Stimulated activated CD4-positive, alpha-beta T cell treated with anti-CD3 and anti-CD28 coated beads, Interleukin-4, amount 100 ng/mL, for 48 hours (primary cell): ENCODE measurements at regions not wholly inside any gene's neighbourhood (a gene's known extent, or its start where the extent isn't known, plus 50 kb on each side); places are given as distances from the start of the nearest gene placed in this dataset.

Experiments
- DNase-seq, 2 donors: peaks; one replicate each; pipeline ENCODE4 v3.0.0-alpha.2; 2020; ENCODE audit warnings: low read depth in 2 of 2

DNA sequence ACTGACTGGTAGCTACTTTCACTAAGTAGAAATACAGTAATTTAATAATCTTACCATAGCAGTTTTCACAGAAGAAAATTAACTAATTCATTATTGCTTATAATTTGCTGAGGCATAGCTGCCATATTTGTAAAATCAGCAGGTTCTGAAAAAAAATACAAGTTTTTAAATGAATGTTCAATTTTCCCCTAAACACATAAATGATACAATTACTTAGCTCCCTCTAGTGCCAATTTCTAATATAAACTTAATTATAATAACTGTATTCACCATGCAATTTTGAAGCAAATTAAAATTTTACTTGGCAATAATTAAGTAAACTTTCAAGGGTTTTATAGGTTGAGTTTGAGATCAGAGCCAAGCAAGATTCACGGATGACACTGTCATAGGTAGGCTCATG lies 1321.6 kb upstream of the ACVR2A start:
- no peak for DNase-seq

DNA sequence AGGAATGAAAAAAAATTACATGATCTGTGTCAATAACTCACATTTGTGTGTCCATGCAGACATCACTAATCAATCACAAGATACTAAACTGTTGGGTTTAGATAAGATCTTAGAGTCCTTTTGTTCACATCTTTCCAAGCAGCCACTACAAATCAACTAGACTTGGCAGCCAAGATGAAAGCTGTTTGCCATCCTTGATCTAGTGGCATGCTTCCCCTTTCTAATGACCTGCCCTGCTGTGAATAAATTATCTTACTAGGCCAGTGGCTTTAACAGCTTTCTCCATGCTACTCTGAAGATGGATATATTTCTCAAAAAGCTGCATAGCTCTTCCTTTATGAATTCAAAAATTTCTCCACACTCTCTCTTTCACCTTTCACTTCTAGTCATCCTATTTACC lies 1338.0 kb upstream of the ACVR2A start:
- no peak for DNase-seq

DNA sequence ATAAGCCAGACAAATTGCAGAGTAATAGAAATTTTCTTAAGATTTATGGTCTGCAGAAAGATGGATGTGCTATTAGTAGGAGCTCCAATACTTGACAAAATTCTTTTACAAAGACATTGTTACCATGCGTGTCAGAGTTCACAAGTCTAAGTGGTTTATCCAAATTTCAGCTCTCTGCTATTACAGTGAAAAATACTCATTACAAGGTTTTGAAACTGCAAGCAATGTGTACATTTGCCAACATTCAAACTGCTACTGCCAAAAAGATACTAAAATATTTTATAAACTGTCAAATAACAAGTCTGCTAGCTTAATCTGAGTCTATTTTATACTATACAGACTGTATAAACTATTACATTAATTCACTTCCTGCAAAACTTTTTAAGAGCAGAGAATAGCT lies 1341.5 kb upstream of the ACVR2A start:
- DNase-seq, result no peak

DNA sequence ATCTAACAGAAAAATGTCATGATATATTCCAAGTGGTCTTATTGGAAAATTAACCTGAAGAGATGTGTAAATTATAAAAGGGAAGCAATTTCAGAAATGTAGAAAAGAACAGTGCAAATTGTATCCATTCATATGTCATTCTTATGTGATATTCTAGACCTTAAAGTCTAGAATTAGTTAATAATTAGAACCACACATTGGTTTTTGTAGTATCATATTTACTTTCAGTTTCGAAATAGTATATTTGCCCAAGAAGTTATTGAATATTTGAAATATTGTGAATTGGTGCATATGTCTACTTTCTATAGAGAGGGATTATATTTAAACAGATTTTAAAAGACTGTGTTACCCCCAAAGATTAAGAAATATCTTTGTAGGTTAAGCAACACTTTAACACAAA lies 1348.6 kb upstream of the ACVR2A start:
- no peak for DNase-seq

DNA sequence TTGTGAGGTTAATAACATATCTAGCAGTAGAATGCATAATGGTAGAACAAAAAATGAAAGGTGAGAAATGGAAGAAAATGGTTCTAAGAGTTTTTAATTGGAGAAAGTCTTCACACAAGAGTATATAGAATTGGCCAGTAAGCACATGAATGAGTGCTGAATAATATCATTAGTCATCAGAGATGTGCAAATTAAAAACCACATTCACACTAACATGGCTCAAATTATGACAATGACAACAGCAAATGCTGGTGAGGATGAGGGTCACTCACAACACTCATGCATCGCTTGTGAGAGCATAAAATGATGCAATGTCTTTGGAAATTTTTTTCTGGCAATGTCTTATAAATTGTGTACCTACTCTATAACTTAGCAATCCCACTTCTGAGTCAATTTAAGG lies 1355.4 kb upstream of the ACVR2A start:
- DNase-seq, result no peak

DNA sequence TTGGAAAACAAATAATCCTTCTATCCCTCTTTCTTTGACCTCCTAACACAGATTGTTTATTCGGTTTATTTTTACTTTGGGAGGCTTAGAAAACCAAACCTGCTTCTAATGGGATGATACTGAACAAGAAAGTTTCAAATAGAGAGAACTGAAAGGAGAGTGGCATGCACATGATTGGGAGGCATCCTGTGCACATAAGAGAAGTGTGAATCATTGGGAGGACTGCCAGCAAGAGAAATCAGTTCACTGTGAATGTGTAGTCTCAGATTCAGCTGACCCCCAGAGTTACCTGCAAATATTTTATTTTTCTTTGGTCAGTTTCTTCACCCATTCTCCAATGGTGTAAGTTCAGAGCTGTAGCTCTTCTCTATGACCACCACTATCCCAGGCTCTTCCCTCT lies 1363.2 kb upstream of the ACVR2A start:
- DNase-seq, result no peak

DNA sequence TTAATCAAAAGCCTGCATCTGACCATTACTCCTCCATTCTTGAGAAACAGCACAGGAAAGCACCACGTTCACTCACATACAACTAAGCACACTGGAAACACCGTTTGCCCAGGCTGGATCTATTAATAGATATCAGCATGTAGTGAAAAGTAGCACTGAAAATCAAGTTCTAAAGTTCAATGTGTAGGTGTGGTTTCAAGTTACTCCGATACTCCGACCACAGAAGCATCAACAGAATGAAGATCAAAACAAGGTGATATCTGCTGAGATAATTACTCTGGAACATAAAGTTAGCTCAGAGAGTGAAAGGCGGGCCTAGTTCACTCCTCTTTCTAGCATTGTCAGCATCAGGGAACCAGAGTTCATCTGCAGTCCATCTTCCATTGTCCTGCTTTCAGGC lies 1367.4 kb upstream of the ACVR2A start:
- no peak for DNase-seq

DNA sequence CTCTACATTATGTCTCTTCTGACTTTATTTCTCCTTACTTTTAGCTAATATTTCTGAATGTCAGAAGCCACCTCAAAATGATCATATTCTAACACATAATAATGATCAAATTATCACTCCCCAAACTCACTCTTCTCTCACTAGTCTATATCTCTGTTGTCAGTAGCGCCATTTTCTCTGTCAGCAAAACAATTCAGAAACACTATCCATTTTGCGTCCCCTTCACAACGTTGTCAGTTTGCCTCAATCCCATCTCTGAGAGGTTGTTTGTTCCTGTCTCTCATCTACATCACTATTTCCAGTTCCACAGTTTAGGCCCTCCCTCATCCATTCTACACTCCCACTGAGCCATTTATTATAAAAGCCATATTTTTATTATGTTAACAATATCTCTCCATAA lies 1376.3 kb upstream of the ACVR2A start:
- no peak for DNase-seq

DNA sequence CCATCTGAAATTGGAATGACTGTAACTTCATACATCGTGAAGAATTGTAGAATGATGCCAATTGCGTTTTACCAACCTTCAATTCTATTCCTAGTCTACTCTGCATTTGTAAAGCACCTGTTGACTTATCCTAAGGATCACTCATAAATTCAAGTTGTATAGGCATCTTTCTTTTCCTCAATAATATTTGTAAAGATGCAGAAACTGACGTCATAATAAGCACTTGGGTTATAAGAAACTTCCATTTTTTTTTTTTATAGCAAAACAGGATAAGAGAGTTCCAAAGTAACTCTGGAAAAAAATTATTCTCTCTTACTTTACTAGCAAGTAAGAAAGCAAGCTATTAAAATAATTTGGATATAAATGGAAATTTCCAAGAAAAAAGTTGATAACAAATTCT lies 1377.4 kb upstream of the ACVR2A start:
- DNase-seq, result no peak

DNA sequence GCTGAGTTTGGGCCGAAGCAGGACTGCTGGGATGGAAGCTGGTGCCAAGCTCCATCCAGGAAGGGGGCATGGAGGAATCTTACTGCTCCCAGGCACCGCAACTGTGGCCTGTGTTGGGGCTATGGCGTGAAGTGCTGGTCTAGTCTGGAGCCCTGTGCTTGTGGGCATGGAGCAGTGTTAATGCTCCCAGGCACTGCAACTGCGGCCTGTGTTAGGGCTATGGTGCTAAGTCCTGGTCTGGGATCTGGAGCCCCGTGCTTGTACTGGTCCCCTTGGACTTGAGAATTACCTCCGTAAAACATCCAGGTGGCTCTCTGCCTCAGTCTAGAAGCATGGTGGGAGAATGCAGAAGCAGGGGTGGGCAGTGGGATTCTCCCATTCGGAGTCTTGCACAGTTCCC lies 1379.4 kb upstream of the ACVR2A start:
- no peak for DNase-seq

DNA sequence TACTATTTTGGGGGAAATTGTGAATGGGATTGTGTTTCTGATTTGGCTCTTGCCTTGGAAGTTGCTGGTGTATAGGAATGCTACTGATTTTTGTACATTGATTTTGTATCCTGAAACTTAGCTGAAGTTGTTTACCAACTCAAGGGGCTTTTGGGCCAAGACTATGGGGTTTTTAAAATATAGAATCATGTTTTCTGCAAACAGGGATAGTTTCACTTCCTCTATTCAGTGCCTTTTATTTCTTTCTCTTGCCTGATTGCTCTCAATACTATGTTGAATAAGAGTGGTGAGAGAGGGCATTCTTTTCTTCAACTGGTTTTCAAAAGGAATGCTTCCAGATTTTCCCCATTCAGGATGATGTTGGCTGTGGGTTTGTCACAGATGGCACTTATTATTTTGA lies 1383.8 kb upstream of the ACVR2A start:
- no peak for DNase-seq

DNA sequence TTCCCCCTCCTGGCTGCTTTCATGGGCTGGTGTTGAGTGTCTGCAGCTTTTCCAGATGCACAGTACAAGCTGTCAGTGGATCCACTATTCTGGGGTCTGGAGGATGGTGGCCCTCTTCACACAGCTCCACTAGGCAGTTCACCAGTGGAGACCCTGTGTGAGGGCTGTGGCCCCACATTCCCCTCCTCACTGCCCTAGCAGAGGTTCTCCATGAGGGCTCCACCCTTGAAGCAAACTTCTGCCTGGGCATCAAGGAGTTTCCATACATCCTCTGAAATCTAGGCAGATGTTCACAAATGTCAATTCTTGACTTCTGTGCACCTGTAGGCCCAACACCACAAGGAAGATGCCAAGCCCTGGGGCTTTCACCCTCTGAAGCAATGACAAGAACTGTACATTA lies 1386.2 kb upstream of the ACVR2A start:
- DNase-seq, result no peak

DNA sequence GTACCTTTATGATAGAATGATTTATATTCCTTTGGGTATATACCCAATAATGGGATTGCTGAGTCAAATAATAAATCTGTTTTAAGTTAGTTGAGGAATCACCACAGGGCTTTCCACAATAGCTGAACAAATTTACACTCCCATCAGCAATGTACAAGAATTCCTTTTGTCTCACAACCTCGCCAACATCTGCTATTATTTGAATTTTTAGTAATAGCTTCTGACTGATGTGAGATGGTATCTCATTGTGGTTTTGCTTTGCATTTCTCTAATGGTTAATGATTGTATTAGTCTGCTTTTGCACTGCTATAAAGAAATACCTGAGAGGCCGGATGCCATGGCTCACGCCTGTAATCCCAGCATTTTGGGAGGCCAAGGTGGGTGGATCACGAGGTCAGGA lies 1387.6 kb upstream of the ACVR2A start:
- DNase-seq, result no peak

DNA sequence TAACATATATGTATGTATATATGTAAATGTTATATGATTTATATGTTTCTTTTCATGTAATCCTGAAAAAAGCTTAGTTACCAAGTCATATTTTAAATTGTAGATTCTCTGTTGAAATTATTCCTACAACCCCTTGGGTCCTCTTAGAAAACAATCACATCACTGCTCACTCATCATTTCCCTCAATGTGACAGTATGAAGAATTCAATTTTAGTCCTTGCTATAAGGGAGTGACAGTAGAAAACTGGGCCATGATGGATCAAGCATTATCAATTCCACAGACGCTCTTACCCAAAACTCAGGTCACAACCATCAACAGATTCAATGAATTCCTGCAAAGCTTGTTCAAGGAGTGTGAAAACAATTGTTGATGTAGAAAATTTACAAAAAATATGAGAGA lies 1389.5 kb upstream of the ACVR2A start:
- DNase-seq, result no peak

DNA sequence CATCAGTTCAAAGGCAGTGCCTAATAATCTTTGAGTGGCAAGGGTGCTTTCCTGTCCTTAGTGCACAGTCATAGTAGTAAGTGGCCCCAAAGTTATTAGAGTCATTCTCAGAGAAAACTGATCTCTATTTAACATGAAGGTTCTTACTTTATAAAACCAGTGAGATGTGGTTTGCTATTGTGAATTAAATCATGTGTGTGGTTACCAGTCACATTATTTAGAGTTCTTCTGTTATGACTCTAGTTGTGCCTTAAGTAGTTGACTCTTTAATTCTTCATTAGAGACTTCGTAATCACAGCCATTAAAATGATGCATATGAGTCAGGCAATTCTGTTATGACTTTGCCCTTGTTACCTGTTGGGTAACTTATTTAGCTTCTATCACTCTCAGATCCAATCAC lies 1392.9 kb upstream of the ACVR2A start:
- no peak for DNase-seq

DNA sequence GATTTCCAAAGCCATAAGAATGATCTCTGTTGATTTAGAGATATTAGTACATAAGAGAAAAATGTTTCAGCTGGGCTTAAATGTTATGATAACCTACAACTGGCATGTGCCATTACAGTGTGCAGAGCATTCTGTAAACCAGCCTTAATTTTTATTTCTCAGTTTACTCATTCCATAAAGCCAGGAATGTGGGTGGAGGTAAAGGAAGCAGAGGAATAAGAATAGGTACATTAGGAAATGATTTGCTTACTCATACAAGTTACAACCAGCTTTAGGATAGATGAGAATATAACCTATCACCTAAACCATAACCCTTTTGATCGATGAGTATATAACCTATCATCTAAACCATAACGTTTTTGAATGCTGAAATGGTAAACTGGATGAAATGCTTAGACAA lies 1394.7 kb upstream of the ACVR2A start:
- DNase-seq, result no peak

DNA sequence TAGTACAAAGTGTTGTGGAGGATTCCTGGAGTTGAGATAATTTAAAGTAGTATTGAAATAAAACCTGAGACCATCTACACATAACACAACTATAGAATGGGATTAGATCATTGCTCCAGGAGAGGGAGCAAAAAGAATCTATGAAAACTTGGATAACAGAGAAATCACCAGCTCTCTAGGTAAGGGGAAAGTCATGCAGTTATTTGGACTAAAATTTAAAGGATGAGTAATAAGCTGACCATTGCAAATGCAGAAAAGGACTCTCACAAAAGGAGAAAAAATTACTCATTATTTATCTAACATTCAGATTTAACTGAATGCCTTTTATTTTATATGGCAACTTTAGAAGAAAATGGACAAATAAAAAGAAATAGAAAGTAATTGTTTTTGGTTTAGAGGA lies 1399.8 kb upstream of the ACVR2A start:
- DNase-seq, result no peak

DNA sequence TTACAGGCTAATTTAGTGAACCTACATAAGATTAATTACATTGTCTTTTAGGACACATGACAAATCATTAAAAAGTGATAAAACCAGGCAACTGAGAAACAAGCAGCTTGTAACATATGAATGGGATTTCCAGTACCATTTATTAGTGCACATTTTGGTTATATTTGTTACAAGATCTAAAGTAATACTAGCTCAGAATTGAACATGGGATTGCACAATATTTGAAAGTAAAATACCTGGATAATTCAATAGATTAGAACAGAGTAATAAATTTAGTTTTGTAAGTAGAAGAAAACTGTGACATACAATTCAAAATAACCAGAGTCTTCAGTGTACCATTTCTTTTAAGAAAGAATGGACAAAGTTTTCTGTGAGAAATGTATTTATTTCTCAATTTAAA lies 1400.7 kb upstream of the ACVR2A start:
- DNase-seq, result no peak

DNA sequence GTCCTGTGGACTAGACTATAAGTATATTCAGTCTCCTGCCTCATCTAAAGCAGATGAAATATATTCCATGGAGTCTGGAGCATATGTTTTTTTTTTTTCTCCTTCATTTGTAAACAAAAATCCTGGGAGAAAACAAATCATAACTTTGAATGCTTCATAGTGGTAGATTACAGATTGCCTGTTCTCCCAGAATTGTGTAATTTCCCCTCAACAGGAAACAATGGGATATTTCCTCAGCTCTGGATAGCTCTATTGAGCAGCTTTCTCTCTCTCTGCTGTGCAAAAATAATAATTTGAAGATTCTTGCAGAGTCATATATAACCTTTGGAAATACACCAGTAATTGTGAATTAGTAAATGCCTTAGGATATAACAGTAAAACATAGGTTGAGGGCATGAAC lies 1406.6 kb upstream of the ACVR2A start:
- DNase-seq, result no peak

DNA sequence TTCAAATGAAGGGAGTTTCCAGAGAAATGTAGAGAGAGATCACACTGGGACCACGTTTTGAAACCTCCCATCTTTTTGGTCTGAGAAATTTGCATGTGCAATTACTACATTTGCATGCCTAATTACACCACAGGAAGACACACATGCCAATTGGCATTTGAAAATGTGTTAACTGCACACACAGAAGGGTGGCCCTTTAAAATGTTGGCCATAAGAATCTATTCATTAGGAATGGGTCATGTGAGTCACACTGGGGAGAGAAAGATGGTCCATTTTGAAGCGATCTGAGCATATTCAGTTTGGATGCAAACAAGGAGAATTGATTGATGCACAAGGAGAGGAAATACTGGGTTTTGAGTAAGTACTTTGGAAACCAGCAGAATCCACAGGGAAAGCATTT lies 1407.1 kb upstream of the ACVR2A start:
- no peak for DNase-seq

DNA sequence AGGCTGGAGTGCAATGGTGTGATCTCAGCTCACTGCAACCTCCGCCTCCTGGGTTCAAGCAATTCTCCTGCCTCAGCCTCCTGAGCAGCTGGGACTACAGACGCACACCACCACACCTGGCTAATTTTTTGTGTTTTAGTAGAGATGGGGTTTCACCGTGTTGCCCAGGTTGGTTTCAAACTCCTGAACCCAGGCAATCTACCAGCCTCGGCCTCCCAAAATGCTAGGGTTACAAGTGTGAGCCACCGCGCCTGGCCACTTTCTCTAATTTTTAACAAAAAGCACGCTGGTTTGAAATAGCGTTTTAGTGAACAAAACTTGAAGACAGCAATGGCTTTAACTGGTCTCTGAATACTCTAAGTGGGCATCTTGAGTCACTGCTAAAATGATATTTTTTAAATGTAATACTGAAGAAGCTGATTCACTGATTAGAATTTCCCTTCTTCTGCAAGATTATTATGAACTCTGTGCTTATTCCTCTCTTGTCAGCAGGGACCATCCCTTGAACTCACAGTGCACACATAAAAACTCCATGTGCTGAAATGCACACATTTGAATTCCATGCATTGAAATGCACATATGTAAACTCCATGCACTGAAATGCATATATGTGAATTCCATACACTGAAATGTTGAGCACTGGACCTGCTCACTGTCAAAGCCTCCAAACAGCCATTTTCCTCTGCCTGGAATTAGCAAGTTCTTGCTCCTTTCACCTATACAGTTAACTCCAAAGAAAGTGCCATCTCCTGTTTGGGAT lies 1411.5 kb upstream of the ACVR2A start:
- DNase-seq, result no peak

DNA sequence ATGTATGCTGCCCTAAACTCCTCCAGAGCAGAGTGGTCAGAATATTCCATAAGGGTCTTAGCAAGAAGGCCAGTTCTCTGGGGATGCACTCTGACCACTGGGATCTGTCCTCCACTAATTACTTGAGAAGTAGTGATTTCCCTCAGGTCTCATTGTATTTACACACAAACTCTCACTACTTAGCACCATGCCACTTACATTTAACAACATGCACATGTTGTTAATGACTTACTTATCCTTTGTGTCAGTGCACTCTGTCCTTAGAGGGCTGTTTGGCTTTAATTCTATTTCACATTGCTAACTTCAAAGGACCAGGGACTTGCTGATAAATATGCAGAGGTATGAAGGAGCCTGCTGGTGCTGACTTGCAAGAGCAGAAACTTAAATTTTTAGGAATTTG lies 1415.5 kb upstream of the ACVR2A start:
- no peak for DNase-seq

DNA sequence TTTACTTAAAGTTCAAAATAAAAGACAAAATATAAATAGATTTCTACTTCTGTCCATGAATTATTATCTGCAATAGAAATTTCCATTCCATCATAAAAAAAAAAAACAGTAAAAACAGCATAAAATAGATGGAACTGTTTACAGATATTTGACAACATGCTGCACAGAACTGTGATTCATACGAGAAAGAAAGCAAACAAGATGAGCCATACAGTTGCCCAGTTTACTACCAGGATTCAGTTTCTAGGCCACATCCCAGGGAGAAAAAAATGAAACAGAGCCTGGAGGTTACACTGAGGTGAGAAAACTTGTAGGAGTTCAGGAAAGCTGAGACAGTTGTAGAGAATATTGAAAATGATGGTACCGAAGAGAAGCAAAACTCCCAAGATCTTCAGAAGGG lies 1426.9 kb upstream of the ACVR2A start:
- no peak for DNase-seq

DNA sequence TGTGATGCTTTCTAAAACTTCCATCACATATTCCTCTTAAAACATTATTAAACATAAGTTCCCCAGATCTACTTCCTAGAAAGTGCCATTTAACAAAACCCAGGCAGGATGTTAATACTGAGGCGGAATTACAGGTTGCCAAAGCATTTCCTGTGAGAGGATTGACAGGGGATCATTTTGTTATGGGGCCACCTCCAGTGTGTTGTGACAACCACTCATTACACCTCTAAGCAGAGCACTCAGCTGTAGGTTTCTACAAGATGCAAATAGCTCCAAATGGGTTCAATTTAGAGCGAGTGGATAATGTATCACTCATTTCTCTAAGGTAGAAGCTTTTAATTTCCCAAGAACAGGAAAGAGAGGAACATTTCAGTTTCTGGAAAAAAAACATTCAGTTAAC lies 1429.5 kb upstream of the ACVR2A start:
- no peak for DNase-seq
